ENCODE measurements at regions not wholly inside any gene's neighbourhood (a gene's known extent, or its start where the extent isn't known, plus 50 kb on each side); places are given as distances from the start of the nearest gene placed in this dataset.

- H3K9me3 Mint-ChIP-seq: peaks cover 24% of the 10 kb centered on the region
- H3K27me3 Mint-ChIP-seq (ENCODE audit: low read depth, poor library complexity): peaks cover 5% of the 10 kb centered on the region
- H3K4me1 Mint-ChIP-seq: peaks cover 26% of the 10 kb centered on the region
- H3K4me3 Mint-ChIP-seq: no peak overlapping the region
- no peak overlapping the region for H3K27ac Mint-ChIP-seq
- TF ChIP-seq CTCF (IDR thresholded peaks at IDR 0.05): no peak
- peaks cover 8% of the 10 kb centered on the region for H3K36me3 Mint-ChIP-seq (ENCODE audit: low read depth)
- DNase-seq: no peak
These were observed 173.2 kb downstream of the CAND1 start for GRCh38 chr12:67442347-67442841.

- H3K27ac Mint-ChIP-seq: no peak overlapping the region
- peaks cover 5% of the 10 kb centered on the region for H3K27me3 Mint-ChIP-seq (ENCODE audit: low read depth, poor library complexity)
- H3K4me1 Mint-ChIP-seq: peaks cover 26% of the 10 kb centered on the region
- no peak overlapping the region for H3K4me3 Mint-ChIP-seq
- DNase-seq: no peak
- peaks cover 8% of the 10 kb centered on the region for H3K36me3 Mint-ChIP-seq (ENCODE audit: low read depth)
- peaks cover 21% of the 10 kb centered on the region for H3K9me3 Mint-ChIP-seq
- TF ChIP-seq CTCF (IDR thresholded peaks at IDR 0.05): no peak
These were observed 173.7 kb downstream of the CAND1 start for GRCh38 chr12:67442896-67443295.

GRCh38 chr12:67444542-67444941 is 175.4 kb downstream of the CAND1 start:
- H3K9me3 Mint-ChIP-seq: peaks cover 14% of the 10 kb centered on the region
- no peak overlapping the region for H3K4me3 Mint-ChIP-seq
- no peak for DNase-seq
- peaks cover 5% of the 10 kb centered on the region for H3K27me3 Mint-ChIP-seq (ENCODE audit: low read depth, poor library complexity)
- no peak for TF ChIP-seq CTCF (IDR thresholded peaks at IDR 0.05)
- H3K4me1 Mint-ChIP-seq: peaks cover 26% of the 10 kb centered on the region
- H3K27ac Mint-ChIP-seq: no peak overlapping the region
- H3K36me3 Mint-ChIP-seq (ENCODE audit: low read depth): no peaks in the 10 kb centered on the region

- no peaks in the 10 kb centered on the region for H3K36me3 Mint-ChIP-seq (ENCODE audit: low read depth)
- peaks cover 14% of the 10 kb centered on the region for H3K9me3 Mint-ChIP-seq
- H3K27me3 Mint-ChIP-seq (ENCODE audit: low read depth, poor library complexity): peaks cover 10% of the 10 kb centered on the region
- H3K4me3 Mint-ChIP-seq: no peak overlapping the region
- no peak for DNase-seq
- no peak for TF ChIP-seq CTCF (IDR thresholded peaks at IDR 0.05)
- H3K27ac Mint-ChIP-seq: no peak overlapping the region
- peaks cover 17% of the 10 kb centered on the region for H3K4me1 Mint-ChIP-seq
These were observed 177.6 kb downstream of the CAND1 start for GRCh38 chr12:67446716-67447115.

GRCh38 chr12:67447180-67447579 is 178.0 kb downstream of the CAND1 start:
- peaks cover 14% of the 10 kb centered on the region for H3K9me3 Mint-ChIP-seq
- TF ChIP-seq CTCF (IDR thresholded peaks at IDR 0.05): no peak
- H3K4me1 Mint-ChIP-seq: peaks cover 13% of the 10 kb centered on the region
- H3K27me3 Mint-ChIP-seq (ENCODE audit: low read depth, poor library complexity): peaks cover 10% of the 10 kb centered on the region
- no peak overlapping the region for H3K4me3 Mint-ChIP-seq
- H3K27ac Mint-ChIP-seq: no peak overlapping the region
- no peak for DNase-seq
- H3K36me3 Mint-ChIP-seq (ENCODE audit: low read depth): no peaks in the 10 kb centered on the region

- H3K9me3 Mint-ChIP-seq: peaks cover 11% of the 10 kb centered on the region
- H3K36me3 Mint-ChIP-seq (ENCODE audit: low read depth): no peaks in the 10 kb centered on the region
- H3K4me1 Mint-ChIP-seq: no peaks in the 10 kb centered on the region
- H3K27ac Mint-ChIP-seq: no peak overlapping the region
- H3K27me3 Mint-ChIP-seq (ENCODE audit: low read depth, poor library complexity): peaks cover 10% of the 10 kb centered on the region
- DNase-seq: no peak
- TF ChIP-seq CTCF (IDR thresholded peaks at IDR 0.05): no peak
- H3K4me3 Mint-ChIP-seq: no peak overlapping the region
These were observed 180.5 kb downstream of the CAND1 start for GRCh38 chr12:67449591-67450052.

Measured in nephron progenitor cell (in vitro differentiated cells).